Mammary epithelial cell (primary cell): ENCODE measurements at regions not wholly inside any gene's neighbourhood (a gene's known extent, or its start where the extent isn't known, plus 50 kb on each side); places are given as distances from the start of the nearest gene placed in this dataset.

Source experiments
- CTCF ChIP-seq, 2 donors: IDR thresholded peaks in 1 of 2; conservative IDR thresholded peaks in 1 of 2; 2 replicates each; pipeline ENCODE4 v1.5.1; 2011 to 2012; ENCODE audit warnings: inconsistent platforms in 2 of 2, low read length in 2 of 2, mild to moderate bottlenecking in 2 of 2, control low read depth in 1 of 2, low read depth in 1 of 2; ENCODE audit not compliant: insufficient read depth in 1 of 2; ENCODE audit errors: extremely low read depth in 1 of 2
- EZH2 ChIP-seq: IDR thresholded peaks from 2 replicates; pipeline ENCODE4 v1.6.1; 2012; ENCODE audit warnings: low read length, inconsistent platforms, borderline replicate concordance

GRCh38 chr12:114131824-114132223 lies 165.7 kb upstream of the RBM19 start:
- no peak for TF ChIP-seq EZH2
- no peak for TF ChIP-seq CTCF (conservative IDR thresholded peaks at IDR 0.05 in 1 of 2, IDR thresholded peaks at IDR 0.05 in 1 of 2; ENCODE audit: extremely low read depth in 1 of 2, insufficient read depth in 1 of 2, low read depth in 1 of 2, low read length in 2 of 2)
